ENCODE measurements at regions not wholly inside any gene's neighbourhood (a gene's known extent, or its start where the extent isn't known, plus 50 kb on each side); places are given as distances from the start of the nearest gene placed in this dataset.

GRCh38 chr10:117740691-117741222, 198.2 kb downstream of the EMX2 start:
- TF ChIP-seq CTCF (IDR thresholded peaks at IDR 0.05 in 4 of 5, conservative IDR thresholded peaks at IDR 0.05 in 1 of 5) = no peak
- no peak for TF ChIP-seq POLR2A (IDR thresholded peaks at IDR 0.05)

All from gastrocnemius medialis (tissue), 4 donors.